ENCODE measurements at regions not wholly inside any gene's neighbourhood (a gene's known extent, or its start where the extent isn't known, plus 50 kb on each side); places are given as distances from the start of the nearest gene placed in this dataset.

DNA sequence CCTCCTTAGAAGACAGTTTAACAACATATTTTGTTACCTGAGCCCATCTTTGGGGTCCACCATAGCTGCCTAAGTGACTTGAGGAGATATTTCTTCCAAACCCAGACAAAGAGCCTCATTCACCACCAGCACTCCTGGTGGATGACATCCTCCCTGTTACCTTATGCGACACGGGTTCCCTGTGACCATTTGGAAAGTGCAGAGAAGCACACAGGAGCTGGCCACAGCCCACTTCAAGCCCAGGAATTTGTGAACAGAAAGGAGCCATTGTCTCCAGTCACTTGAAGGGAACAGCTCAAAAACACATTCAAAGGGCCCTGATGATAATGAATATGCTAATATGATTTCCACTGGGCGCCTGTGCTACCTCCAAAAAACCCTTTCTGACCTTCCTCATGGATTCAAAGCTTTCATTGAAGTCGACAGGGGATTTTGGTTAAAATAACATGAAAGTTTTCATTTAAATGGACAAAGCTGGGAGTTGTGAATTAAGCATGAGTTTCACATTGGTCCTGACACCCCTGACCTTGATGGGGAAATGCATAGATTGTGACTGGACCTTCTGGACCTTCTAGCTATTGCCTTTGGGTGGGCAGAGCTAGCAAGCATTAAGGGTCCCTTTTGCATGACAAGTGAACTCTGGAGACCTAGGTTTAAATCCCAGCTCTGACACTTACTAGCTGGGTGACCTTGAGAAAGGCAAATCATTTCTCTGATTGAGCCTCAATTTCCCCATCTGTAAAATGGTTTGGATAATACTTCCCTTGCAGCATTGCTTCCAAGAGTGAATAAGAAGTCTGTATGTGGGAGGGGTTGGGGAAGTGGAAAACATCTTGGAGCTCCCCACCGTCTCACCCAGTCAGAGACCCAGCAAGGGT lies 83.3 kb upstream of the SIRPA start:
- TF ChIP-seq TEAD4 (IDR thresholded peaks at IDR 0.05) (no peak), EGR1 (IDR thresholded peaks at IDR 0.05) (no peak), RAD21 (IDR thresholded peaks at IDR 0.05; ENCODE audit: low read depth) (no peak), NFIC (IDR thresholded peaks at IDR 0.05) (no peak), CEBPB (IDR thresholded peaks at IDR 0.05) (no peak), EP300 (IDR thresholded peaks at IDR 0.05; ENCODE audit: borderline replicate concordance) (no peak), ZBTB7A (IDR thresholded peaks at IDR 0.05; ENCODE audit: low read depth) (no peak), YY1 (IDR thresholded peaks at IDR 0.05; ENCODE audit: low read depth) (no peak), TCF12 (IDR thresholded peaks at IDR 0.05; ENCODE audit: low read depth) (no peak), TAF1 (IDR thresholded peaks at IDR 0.05; ENCODE audit: low read depth) (no peak), CREB1 (IDR thresholded peaks at IDR 0.05; ENCODE audit: low read depth) (no peak), FOXM1 (IDR thresholded peaks at IDR 0.05; ENCODE audit: borderline replicate concordance, low read depth) (no peak)
- TF ChIP-seq, protein P1, sequence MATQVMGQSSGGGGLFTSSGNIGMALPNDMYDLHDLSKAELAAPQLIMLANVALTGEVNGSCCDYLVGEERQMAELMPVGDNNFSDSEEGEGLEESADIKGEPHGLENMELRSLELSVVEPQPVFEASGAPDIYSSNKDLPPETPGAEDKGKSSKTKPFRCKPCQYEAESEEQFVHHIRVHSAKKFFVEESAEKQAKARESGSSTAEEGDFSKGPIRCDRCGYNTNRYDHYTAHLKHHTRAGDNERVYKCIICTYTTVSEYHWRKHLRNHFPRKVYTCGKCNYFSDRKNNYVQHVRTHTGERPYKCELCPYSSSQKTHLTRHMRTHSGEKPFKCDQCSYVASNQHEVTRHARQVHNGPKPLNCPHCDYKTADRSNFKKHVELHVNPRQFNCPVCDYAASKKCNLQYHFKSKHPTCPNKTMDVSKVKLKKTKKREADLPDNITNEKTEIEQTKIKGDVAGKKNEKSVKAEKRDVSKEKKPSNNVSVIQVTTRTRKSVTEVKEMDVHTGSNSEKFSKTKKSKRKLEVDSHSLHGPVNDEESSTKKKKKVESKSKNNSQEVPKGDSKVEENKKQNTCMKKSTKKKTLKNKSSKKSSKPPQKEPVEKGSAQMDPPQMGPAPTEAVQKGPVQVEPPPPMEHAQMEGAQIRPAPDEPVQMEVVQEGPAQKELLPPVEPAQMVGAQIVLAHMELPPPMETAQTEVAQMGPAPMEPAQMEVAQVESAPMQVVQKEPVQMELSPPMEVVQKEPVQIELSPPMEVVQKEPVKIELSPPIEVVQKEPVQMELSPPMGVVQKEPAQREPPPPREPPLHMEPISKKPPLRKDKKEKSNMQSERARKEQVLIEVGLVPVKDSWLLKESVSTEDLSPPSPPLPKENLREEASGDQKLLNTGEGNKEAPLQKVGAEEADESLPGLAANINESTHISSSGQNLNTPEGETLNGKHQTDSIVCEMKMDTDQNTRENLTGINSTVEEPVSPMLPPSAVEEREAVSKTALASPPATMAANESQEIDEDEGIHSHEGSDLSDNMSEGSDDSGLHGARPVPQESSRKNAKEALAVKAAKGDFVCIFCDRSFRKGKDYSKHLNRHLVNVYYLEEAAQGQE (IDR thresholded peaks at IDR 0.05; ENCODE audit: low read depth), result no peak
- TF ChIP-seq, protein P2, sequence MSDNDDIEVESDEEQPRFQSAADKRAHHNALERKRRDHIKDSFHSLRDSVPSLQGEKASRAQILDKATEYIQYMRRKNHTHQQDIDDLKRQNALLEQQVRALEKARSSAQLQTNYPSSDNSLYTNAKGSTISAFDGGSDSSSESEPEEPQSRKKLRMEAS (IDR thresholded peaks at IDR 0.05), result no peak
- TF ChIP-seq, protein P3, sequence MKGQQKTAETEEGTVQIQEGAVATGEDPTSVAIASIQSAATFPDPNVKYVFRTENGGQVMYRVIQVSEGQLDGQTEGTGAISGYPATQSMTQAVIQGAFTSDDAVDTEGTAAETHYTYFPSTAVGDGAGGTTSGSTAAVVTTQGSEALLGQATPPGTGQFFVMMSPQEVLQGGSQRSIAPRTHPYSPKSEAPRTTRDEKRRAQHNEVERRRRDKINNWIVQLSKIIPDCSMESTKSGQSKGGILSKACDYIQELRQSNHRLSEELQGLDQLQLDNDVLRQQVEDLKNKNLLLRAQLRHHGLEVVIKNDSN (IDR thresholded peaks at IDR 0.05), result no peak

- TF ChIP-seq CREB1 (IDR thresholded peaks at IDR 0.05; ENCODE audit: low read depth), result no peak
- no peak for TF ChIP-seq NFIC (IDR thresholded peaks at IDR 0.05)
- no peak for TF ChIP-seq RAD21 (IDR thresholded peaks at IDR 0.05; ENCODE audit: low read depth)
Observed at GRCh38 chr20:1810926-1811620, 84.1 kb upstream of the SIRPA start.

GRCh38 chr20:1810572-1810925 lies 84.7 kb upstream of the SIRPA start:
- TF ChIP-seq ZBTB7A (IDR thresholded peaks at IDR 0.05; ENCODE audit: low read depth), result no peak
- TF ChIP-seq TAF1 (IDR thresholded peaks at IDR 0.05; ENCODE audit: low read depth), result no peak
- TF ChIP-seq FOXM1 (IDR thresholded peaks at IDR 0.05; ENCODE audit: borderline replicate concordance, low read depth), result no peak
- TF ChIP-seq TEAD4 (IDR thresholded peaks at IDR 0.05), result no peak
- no peak for TF ChIP-seq CEBPB (IDR thresholded peaks at IDR 0.05)
- TF ChIP-seq RAD21 (IDR thresholded peaks at IDR 0.05; ENCODE audit: low read depth), result no peak
- no peak for TF ChIP-seq YY1 (IDR thresholded peaks at IDR 0.05; ENCODE audit: low read depth)
- TF ChIP-seq, protein P1 (IDR thresholded peaks at IDR 0.05; ENCODE audit: low read depth), result no peak
- TF ChIP-seq, protein P2 (IDR thresholded peaks at IDR 0.05), result no peak
- TF ChIP-seq EGR1 (IDR thresholded peaks at IDR 0.05), result no peak
- TF ChIP-seq TCF12 (IDR thresholded peaks at IDR 0.05; ENCODE audit: low read depth), result no peak
- no peak for TF ChIP-seq NFIC (IDR thresholded peaks at IDR 0.05)
- TF ChIP-seq EP300 (IDR thresholded peaks at IDR 0.05; ENCODE audit: borderline replicate concordance), result no peak
- TF ChIP-seq, protein P3 (IDR thresholded peaks at IDR 0.05), result no peak
- TF ChIP-seq CREB1 (IDR thresholded peaks at IDR 0.05; ENCODE audit: low read depth), result no peak

DNA sequence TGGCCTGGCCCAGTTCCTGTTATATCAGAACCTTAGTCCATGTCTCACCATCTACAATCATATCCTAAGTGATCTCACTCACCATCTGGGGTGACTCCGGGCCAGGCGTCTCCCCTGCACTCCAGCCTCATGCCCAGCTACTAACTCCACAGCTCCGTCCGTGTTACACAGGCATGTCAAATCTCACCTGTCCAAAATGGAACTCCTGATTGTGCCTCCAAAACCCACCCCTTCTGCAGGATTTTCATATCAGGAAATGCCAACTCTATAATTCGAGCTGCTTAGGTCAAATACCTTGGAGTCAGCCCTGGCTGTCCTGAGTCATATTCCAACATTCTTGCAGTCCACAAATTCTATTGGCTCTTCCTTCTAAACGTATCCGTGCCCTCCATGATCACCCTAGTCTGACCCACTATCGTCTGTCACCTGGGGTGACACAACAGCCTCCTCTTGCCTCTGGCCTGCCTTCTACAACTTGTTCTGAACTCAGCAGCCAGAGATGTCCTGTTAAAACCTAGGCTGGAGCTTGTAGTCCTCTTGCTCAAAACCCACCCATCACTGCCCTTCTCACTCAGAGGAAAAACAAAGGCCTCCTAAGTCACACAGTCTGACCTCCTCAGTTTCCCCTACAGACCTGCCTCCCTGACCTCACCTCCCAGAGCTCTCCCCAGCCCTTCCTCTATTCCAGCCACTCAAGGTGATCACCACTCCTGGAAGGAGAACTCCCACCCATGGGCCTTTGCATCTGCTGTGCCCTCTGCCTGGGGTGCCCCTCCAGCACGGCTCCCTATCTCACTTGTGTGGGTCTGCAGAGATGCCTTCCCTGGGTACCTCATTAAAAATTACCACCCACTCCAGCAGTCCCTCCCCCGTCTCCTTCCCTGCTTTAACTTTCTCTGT lies 85.3 kb upstream of the SIRPA start:
- TF ChIP-seq, protein P1 (IDR thresholded peaks at IDR 0.05; ENCODE audit: low read depth), result no peak
- TF ChIP-seq NFIC (IDR thresholded peaks at IDR 0.05), result no peak
- TF ChIP-seq CEBPB (IDR thresholded peaks at IDR 0.05), result no peak
- TF ChIP-seq TCF12 (IDR thresholded peaks at IDR 0.05; ENCODE audit: low read depth), result no peak
- TF ChIP-seq TEAD4 (IDR thresholded peaks at IDR 0.05), result no peak
- no peak for TF ChIP-seq TAF1 (IDR thresholded peaks at IDR 0.05; ENCODE audit: low read depth)
- TF ChIP-seq, protein P3 (IDR thresholded peaks at IDR 0.05), result no peak
- no peak for TF ChIP-seq YY1 (IDR thresholded peaks at IDR 0.05; ENCODE audit: low read depth)
- no peak for TF ChIP-seq EP300 (IDR thresholded peaks at IDR 0.05; ENCODE audit: borderline replicate concordance)
- no peak for TF ChIP-seq RAD21 (IDR thresholded peaks at IDR 0.05; ENCODE audit: low read depth)
- TF ChIP-seq, protein P2 (IDR thresholded peaks at IDR 0.05), result no peak
- TF ChIP-seq FOXM1 (IDR thresholded peaks at IDR 0.05; ENCODE audit: borderline replicate concordance, low read depth), result no peak
- TF ChIP-seq EGR1 (IDR thresholded peaks at IDR 0.05), result no peak
